NCI-H1436 treated with DMSO at 0.1 percent for 48 hours (cell line): ENCODE measurements at regions not wholly inside any gene's neighbourhood (a gene's known extent, or its start where the extent isn't known, plus 50 kb on each side); places are given as distances from the start of the nearest gene placed in this dataset.

Experiments
- DNase-seq: peaks from one replicate; lab custom pipeline; 2025; lab: John Stamatoyannopoulos, UW

DNA sequence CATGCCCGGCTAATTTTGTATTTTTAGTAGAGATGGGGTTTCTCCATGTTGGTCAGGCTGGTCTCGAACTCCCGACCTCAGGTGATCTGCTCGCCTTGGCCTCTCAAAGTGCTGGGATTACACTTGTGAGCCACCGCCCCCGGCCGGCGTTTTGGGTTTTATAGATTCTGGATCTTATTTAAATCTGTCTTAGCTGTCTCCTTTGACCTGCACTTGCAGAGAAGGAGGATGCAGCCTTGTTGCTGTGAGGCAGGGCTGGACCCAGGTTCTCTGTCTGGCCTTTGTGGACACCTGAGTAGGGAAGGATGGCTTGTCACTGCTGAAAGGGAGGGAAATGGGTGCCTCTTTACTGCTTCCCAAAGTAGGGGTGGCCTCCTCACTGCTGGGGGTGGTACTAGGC lies 83.0 kb upstream of the HS6ST1 start:
- no peak for DNase-seq

GRCh38 chr2:128402911-128403670 lies 84.4 kb upstream of the HS6ST1 start:
- no peak for DNase-seq

DNA sequence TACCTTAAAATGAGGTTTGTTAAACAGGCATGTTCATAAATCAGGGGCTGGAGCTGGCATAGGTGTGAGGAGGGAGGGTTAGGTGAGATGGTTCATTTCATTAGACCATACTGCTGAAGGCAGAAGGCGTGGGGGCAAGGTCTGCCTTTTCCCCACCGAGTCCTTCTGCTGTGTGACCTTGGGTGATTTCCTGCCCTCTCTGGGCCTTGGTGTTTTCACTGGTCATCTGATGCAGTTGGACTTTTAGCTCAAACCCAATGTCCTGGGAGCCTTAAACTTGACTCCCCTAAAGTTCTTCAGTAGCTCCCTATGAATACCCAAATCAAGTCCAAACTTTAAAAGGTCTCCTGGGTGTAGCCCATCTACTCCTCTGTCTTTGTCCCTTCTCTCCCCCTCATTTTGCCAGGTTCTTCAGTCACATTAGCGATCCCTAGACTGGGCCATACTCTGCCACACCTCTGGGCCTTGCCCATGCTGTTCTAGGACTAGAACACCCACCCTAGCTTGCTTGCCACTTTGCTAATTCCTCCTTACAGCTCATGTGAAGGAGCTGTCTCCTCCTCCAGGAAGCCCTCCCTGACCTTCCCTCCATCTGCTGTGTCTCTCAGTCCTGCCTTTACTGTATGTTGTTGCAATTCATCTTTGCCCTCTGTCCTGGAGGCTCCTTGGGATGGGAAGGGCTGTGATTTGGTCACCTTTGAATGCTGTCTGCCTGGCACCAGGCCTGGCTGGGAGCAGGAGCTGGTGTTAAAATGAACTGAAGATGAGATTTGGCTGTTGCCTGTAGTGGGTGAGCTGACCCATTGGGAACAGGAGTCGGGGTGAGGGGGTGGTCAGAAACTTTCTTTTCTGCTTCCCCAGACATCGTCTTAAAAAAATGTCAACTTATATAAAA lies 85.4 kb upstream of the HS6ST1 start:
- no peak for DNase-seq

GRCh38 chr2:128404709-128405466 lies 86.2 kb upstream of the HS6ST1 start:
- no peak for DNase-seq

- DNase-seq: no peak
These were observed 86.8 kb upstream of the HS6ST1 start for GRCh38 chr2:128405467-128405900.

- DNase-seq: no peak
These were observed 87.4 kb upstream of the HS6ST1 start for GRCh38 chr2:128405981-128406613.

DNA sequence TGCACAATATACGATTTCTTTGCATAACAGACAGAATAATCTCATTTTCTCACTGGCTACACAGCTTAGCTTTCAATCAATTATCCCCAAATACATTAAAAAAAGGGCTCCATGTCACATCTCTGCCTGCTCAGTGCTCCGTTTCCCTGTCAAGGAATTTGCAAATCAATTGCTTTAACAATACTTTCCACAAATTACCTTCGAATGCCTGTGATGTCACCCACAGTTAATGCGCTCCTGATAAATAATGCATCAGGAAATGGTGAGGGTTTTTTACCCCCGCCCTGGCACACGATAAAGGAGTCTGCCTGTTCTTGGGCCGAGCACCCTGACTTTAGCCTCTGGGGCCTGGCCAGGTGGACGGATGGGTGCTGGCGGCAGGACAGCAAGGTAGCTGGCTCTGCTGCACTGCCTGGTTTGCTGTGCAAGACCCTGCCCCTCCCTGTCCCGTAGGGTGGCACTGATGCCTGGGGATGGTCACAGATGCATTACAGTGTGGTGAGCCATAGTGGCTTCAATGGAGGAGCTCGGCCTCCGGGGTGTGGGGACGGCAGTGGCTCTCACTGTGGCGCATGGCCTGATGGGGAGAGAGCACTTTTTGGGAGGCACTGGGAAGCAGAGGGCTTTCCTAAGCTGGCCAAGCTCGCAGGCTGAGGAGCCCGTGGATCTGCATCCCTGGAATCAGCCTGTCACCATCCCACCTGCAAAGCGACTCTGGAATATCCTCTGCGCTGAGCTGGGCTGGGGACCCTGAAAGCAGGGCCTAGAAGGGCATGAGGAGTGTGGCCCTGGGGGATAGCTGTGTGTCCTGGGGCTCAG lies 88.3 kb upstream of the HS6ST1 start:
- DNase-seq: no peak

- no peak for DNase-seq
These were observed 90.0 kb upstream of the HS6ST1 start for GRCh38 chr2:128408349-128409305.

GRCh38 chr2:128409326-128410034 lies 90.8 kb upstream of the HS6ST1 start:
- no peak for DNase-seq

GRCh38 chr2:128410035-128410757 lies 91.5 kb upstream of the HS6ST1 start:
- DNase-seq: no peak

GRCh38 chr2:128410758-128411215 lies 92.1 kb upstream of the HS6ST1 start:
- no peak for DNase-seq

DNA sequence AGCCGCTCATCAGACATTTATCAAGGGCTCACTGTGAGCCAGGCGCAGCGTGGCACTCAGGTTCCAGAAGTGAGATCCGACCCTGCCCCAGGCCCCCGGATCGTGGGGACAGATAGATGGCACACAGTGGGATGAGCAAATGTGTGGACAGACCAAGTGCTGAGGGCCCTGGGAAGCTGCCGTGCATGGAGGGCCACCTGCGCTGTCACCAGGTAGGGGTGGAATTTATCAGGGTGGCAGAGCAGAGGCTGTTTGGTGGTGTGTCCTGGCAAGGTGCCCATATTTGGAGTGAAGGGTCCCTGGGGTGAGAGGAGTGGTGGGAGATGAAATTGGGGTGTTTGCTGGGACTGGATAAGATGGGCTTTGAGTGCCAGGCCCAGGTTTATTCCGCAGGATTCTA lies 92.8 kb upstream of the HS6ST1 start:
- no peak for DNase-seq

DNA sequence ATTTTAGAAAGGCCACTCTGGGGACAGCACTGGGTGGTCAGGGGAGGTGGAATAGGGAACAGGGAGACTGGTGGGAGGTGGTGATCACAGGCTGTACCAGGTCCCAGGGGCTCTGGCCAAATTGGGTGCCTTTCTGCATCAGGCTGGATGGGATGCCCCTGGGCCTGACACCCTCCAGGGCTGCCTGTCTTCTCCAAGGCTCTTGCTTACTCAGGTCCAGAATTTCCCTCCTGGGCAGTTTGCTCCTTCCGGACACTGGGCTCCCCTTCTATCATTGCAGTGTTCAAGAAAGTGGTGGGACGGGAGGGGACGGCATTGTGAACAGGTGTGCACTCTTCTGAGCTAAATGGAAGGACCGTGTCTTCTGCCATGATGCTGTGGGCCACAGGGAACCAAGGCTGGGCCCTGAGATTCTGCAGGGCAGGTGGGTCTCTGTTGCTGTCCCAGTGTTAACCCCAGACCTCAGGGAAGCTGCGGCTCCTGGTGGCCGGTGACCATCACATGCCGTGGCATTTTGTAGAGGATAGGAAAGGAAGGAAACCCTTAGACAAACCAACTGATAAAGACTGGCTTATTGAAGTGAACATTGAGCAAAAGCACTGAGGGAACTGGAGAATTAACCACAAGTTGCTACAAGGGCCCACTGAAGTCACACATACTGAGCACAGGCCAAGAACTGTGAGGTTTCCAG lies 93.7 kb upstream of the HS6ST1 start:
- DNase-seq: no peak

GRCh38 chr2:128413014-128413717 lies 94.5 kb upstream of the HS6ST1 start:
- no peak for DNase-seq

DNA sequence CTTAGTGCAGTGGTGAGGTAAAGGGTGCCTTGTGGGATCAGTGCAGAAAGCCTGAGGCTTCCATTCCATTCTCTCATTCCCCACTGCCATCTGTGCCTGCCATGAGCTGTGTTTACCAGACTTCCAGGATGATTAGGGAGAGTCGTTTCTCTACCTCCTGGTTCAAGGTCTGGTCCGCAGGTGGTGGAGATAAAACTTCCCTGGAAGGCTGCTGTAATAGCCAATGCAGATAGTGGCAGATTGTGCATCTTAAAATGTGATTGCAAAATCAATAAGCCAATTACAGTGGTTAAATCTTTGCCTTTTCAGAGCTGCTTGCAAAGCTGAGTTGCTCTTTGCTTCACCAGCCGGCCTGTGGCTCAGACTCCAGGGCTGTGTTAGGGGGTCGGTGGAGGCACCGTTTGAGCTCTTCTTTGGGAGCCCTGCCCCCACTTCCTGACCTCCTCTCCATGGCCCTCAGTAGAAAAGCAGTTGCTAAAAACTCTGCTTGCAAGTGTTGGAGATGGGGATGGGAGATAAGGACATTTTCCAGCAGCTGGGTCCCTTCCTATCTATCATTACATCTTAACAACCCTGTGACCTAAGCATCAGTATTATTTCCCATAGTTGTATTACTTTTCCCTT lies 95.2 kb upstream of the HS6ST1 start:
- no peak for DNase-seq

DNA sequence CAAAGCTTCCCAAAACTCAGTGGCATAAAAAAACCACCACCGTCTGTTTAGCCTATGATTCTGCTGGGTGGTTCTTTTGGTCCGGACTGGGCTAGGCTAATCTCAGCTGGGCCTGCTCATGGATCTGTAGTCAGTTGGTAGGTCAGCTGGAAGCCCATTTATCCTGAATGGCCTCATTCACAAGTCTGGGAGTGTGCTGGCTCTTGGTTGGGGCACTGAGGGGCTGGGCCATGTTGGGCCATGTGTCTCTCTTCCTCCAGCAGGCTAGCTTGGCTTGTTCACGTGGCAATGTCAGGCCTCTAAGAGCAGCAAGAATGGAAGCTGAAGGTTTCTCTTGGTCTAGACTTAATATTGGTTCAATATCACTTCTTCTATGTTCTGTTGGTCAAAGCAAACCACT lies 95.7 kb upstream of the HS6ST1 start:
- DNase-seq: no peak
